ENCODE measurements at regions not wholly inside any gene's neighbourhood (a gene's known extent, or its start where the extent isn't known, plus 50 kb on each side); places are given as distances from the start of the nearest gene placed in this dataset.

DNA sequence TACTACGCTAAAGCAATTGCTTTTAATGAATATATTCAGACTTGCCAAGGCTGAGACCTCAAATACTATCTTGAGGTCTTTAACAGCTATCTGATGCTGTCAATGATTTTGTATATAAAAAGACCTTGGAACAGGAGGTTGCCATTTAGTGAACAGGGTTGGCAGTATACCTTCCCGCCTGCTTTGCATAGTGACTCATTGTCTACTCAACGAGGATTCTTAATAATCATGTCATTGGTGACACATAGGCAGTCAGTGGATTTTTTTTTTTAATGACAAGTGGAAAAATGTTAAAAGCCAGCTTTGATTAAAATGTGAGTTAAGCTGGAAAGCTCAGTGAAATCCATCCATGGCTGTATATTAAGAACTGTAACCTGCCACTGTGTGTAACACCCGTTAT is 164.0 kb downstream of the ASMT start:
- no peaks in the 10 kb centered on the region for H3K4me1 ChIP-seq (ENCODE audit: control insufficient read depth, insufficient read depth, low read length)
- H3K27me3 ChIP-seq (ENCODE audit: control insufficient read depth, insufficient read depth, low read length) = no peaks in the 10 kb centered on the region
- no peak overlapping the region for H3K4me3 ChIP-seq (ENCODE audit: low read depth, low read length)
- H3K9me3 ChIP-seq (ENCODE audit: control insufficient read depth, insufficient read depth, low read depth, low read length) = no peaks in the 10 kb centered on the region
- no peak overlapping the region for H3K9ac ChIP-seq (ENCODE audit: low read length)
- no peaks in the 10 kb centered on the region for H3K36me3 ChIP-seq (ENCODE audit: control insufficient read depth, insufficient read depth, low read length)
- no peak overlapping the region for H3K27ac ChIP-seq (ENCODE audit: low read depth, low read length)

DNA sequence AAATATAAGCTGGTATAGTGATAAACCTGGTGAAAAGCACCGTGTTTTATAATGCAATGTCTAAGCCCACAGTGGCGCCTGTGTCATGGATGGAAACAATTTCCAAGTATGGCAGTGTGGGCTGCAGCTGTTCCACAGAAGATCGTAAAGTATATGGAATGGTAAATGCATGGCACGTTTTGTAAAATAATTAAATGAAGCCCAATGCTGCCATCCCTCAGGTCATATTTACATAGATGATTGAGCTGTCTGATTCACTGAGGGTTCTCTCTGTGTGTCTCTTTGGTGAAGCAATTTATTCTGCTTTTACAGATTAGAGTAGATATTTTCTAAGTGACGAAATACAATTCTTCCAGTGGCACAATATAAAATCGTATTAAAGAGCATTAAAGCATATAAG is 164.8 kb downstream of the ASMT start:
- Histone ChIP-seq H3K9me3 (ENCODE audit: control insufficient read depth, insufficient read depth, low read depth, low read length) (peaks cover 3% of the 10 kb centered on the region), H3K9ac (ENCODE audit: low read length) (no peak overlapping the region), H3K4me1 (ENCODE audit: control insufficient read depth, insufficient read depth, low read length) (no peaks in the 10 kb centered on the region), H3K4me3 (ENCODE audit: low read depth, low read length) (no peak overlapping the region), H3K27me3 (ENCODE audit: control insufficient read depth, insufficient read depth, low read length) (no peaks in the 10 kb centered on the region), H3K36me3 (ENCODE audit: control insufficient read depth, insufficient read depth, low read length) (no peaks in the 10 kb centered on the region), H3K27ac (ENCODE audit: low read depth, low read length) (no peak overlapping the region)

GRCh38 chrX:1781766-1782165 is 166.9 kb downstream of the ASMT start:
- no peak overlapping the region for H3K4me3 ChIP-seq (ENCODE audit: low read depth, low read length)
- H3K36me3 ChIP-seq (ENCODE audit: control insufficient read depth, insufficient read depth, low read length) = no peaks in the 10 kb centered on the region
- no peaks in the 10 kb centered on the region for H3K27me3 ChIP-seq (ENCODE audit: control insufficient read depth, insufficient read depth, low read length)
- no peak overlapping the region for H3K9ac ChIP-seq (ENCODE audit: low read length)
- H3K27ac ChIP-seq (ENCODE audit: low read depth, low read length) = no peak overlapping the region
- no peaks in the 10 kb centered on the region for H3K4me1 ChIP-seq (ENCODE audit: control insufficient read depth, insufficient read depth, low read length)
- peaks cover 14% of the 10 kb centered on the region for H3K9me3 ChIP-seq (ENCODE audit: control insufficient read depth, insufficient read depth, low read depth, low read length)

- no peak overlapping the region for H3K27ac ChIP-seq (ENCODE audit: low read depth, low read length)
- no peak overlapping the region for H3K9ac ChIP-seq (ENCODE audit: low read length)
- H3K9me3 ChIP-seq (ENCODE audit: control insufficient read depth, insufficient read depth, low read depth, low read length) = peaks cover 18% of the 10 kb centered on the region
- H3K4me3 ChIP-seq (ENCODE audit: low read depth, low read length) = no peak overlapping the region
- no peaks in the 10 kb centered on the region for H3K4me1 ChIP-seq (ENCODE audit: control insufficient read depth, insufficient read depth, low read length)
- H3K27me3 ChIP-seq (ENCODE audit: control insufficient read depth, insufficient read depth, low read length) = no peaks in the 10 kb centered on the region
- no peaks in the 10 kb centered on the region for H3K36me3 ChIP-seq (ENCODE audit: control insufficient read depth, insufficient read depth, low read length)
Measured at GRCh38 chrX:1784773-1785172, 169.9 kb downstream of the ASMT start.

DNA sequence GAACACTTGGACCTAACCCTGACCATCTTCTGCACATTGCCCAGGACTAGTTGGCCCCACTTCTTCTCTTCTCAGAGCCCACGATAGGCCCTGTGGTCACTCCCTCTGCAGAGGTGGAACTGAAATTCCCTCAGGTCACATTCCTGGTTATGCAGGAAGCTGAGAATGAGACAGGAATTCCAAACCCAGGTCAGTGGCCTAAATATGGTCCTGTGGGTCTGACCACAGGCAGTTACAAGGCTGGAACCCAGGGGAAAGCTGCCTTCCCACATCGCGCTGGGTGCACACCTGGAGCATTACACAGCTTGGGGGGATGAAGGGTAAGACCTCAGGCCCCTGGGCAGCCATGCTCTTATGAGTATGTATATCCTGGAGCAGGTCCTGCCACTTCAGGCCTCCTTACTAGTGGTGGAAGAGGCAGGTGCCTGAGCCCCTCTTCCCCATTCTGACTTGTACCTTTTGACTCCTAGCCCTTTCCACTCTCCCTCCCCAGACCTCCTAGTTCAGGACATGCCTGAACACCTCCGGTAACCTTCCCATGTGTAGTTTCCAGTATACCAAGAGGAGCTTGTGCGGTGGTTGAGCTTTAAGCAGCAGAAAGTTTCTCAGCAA is 173.5 kb downstream of the ASMT start:
- Histone ChIP-seq H3K27me3 (ENCODE audit: control insufficient read depth, insufficient read depth, low read length) (no peaks in the 10 kb centered on the region), H3K9me3 (ENCODE audit: control insufficient read depth, insufficient read depth, low read depth, low read length) (peaks cover 18% of the 10 kb centered on the region), H3K4me3 (ENCODE audit: low read depth, low read length) (no peak overlapping the region), H3K4me1 (ENCODE audit: control insufficient read depth, insufficient read depth, low read length) (no peaks in the 10 kb centered on the region), H3K36me3 (ENCODE audit: control insufficient read depth, insufficient read depth, low read length) (no peaks in the 10 kb centered on the region), H3K27ac (ENCODE audit: low read depth, low read length) (no peak overlapping the region), H3K9ac (ENCODE audit: low read length) (no peak overlapping the region)

DNA sequence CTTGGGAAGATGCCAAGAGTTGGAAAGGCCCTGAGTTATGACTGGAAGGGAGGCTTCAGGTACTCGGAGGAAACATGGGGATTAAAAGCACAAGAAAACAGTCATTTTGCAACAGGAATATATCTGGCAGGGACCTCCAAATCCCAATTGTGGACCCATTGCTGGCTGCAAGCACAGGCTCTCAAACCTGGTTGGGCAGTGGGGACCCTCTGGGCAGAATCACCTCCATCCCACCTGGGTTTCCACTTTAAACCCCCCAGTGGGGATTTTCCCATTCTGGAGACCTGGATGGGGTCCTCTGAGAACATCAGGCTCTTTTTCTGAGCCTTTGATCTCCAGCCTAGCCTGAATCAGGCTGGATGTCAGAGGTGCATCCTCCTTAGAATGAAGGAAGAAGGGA is 177.8 kb downstream of the ASMT start:
- no peaks in the 10 kb centered on the region for H3K36me3 ChIP-seq (ENCODE audit: control insufficient read depth, insufficient read depth, low read length)
- H3K9ac ChIP-seq (ENCODE audit: low read length) = no peak overlapping the region
- no peak overlapping the region for H3K27ac ChIP-seq (ENCODE audit: low read depth, low read length)
- H3K4me1 ChIP-seq (ENCODE audit: control insufficient read depth, insufficient read depth, low read length) = no peaks in the 10 kb centered on the region
- no peaks in the 10 kb centered on the region for H3K27me3 ChIP-seq (ENCODE audit: control insufficient read depth, insufficient read depth, low read length)
- H3K4me3 ChIP-seq (ENCODE audit: low read depth, low read length) = no peak overlapping the region
- H3K9me3 ChIP-seq (ENCODE audit: control insufficient read depth, insufficient read depth, low read depth, low read length) = peaks cover 1% of the 10 kb centered on the region; the same call in 1 of the 2 replicates

GRCh38 chrX:1794586-1794985 is 179.7 kb downstream of the ASMT start:
- Histone ChIP-seq H3K4me1 (ENCODE audit: control insufficient read depth, insufficient read depth, low read length) (no peaks in the 10 kb centered on the region), H3K36me3 (ENCODE audit: control insufficient read depth, insufficient read depth, low read length) (no peaks in the 10 kb centered on the region), H3K4me3 (ENCODE audit: low read depth, low read length) (no peak overlapping the region), H3K27ac (ENCODE audit: low read depth, low read length) (no peak overlapping the region), H3K9ac (ENCODE audit: low read length) (no peak overlapping the region), H3K27me3 (ENCODE audit: control insufficient read depth, insufficient read depth, low read length) (no peaks in the 10 kb centered on the region), H3K9me3 (ENCODE audit: control insufficient read depth, insufficient read depth, low read depth, low read length) (no peaks in the 10 kb centered on the region)

- Histone ChIP-seq H3K4me3 (ENCODE audit: low read depth, low read length) (no peak overlapping the region), H3K36me3 (ENCODE audit: control insufficient read depth, insufficient read depth, low read length) (no peaks in the 10 kb centered on the region), H3K9ac (ENCODE audit: low read length) (no peak overlapping the region), H3K4me1 (ENCODE audit: control insufficient read depth, insufficient read depth, low read length) (peaks cover 5% of the 10 kb centered on the region), H3K9me3 (ENCODE audit: control insufficient read depth, insufficient read depth, low read depth, low read length) (no peaks in the 10 kb centered on the region), H3K27ac (ENCODE audit: low read depth, low read length) (no peak overlapping the region), H3K27me3 (ENCODE audit: control insufficient read depth, insufficient read depth, low read length) (no peaks in the 10 kb centered on the region)
Measured at GRCh38 chrX:1802912-1803311, 188.1 kb downstream of the ASMT start.

DNA sequence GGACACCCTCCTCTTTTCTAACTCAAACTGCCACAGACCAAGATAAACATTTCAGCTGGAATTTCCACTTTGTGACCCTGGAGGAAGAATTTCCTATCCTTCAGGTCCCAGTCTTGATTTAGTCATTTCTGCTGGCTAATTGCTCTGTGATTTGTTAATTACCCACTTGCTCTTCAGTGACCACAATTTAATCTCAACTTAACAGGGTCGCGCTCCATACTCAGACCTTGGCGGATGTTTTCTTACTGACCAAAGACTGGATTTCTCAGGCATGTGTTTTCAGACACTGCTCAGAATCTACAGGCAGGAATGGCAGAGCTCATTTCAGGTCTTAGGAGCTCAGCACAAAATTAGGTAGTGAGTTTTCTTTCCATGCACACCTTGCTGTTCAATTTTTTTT is 188.9 kb downstream of the ASMT start:
- Histone ChIP-seq H3K27me3 (ENCODE audit: control insufficient read depth, insufficient read depth, low read length) (no peaks in the 10 kb centered on the region), H3K4me3 (ENCODE audit: low read depth, low read length) (no peak overlapping the region), H3K4me1 (ENCODE audit: control insufficient read depth, insufficient read depth, low read length) (peaks cover 5% of the 10 kb centered on the region), H3K27ac (ENCODE audit: low read depth, low read length) (no peak overlapping the region), H3K9ac (ENCODE audit: low read length) (no peak overlapping the region), H3K36me3 (ENCODE audit: control insufficient read depth, insufficient read depth, low read length) (no peaks in the 10 kb centered on the region), H3K9me3 (ENCODE audit: control insufficient read depth, insufficient read depth, low read depth, low read length) (no peaks in the 10 kb centered on the region)

GRCh38 chrX:1807301-1807731 is 192.5 kb downstream of the ASMT start:
- Histone ChIP-seq H3K4me3 (ENCODE audit: low read depth, low read length) (peak overlapping the region; percentile 48), H3K27ac (ENCODE audit: low read depth, low read length) (no peak overlapping the region), H3K4me1 (ENCODE audit: control insufficient read depth, insufficient read depth, low read length) (peaks cover 5% of the 10 kb centered on the region), H3K27me3 (ENCODE audit: control insufficient read depth, insufficient read depth, low read length) (no peaks in the 10 kb centered on the region), H3K9ac (ENCODE audit: low read length) (no peak overlapping the region), H3K9me3 (ENCODE audit: control insufficient read depth, insufficient read depth, low read depth, low read length) (no peaks in the 10 kb centered on the region), H3K36me3 (ENCODE audit: control insufficient read depth, insufficient read depth, low read length) (no peaks in the 10 kb centered on the region)

DNA sequence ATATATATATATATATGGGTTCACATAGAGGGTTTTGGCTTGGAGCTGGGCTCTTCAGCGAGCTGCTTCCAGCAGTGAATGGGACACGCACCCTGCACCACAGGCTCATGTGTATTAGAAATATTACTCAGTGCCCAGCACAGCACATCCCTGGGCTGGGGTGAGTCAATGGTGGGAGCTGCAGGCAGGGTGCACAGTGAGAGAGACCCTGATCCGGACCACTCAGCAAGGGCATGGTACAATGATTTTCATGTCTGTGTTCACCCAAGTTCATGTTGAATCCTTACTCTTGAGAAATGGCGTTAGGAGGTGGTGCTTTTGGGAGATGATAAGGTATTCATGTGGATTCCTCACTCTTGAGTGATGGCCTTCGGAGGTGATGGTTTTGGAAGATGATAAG is 194.7 kb downstream of the ASMT start:
- no peak overlapping the region for H3K9ac ChIP-seq (ENCODE audit: low read length)
- H3K9me3 ChIP-seq (ENCODE audit: control insufficient read depth, insufficient read depth, low read depth, low read length) = no peaks in the 10 kb centered on the region
- no peak overlapping the region for H3K4me3 ChIP-seq (ENCODE audit: low read depth, low read length)
- H3K27me3 ChIP-seq (ENCODE audit: control insufficient read depth, insufficient read depth, low read length) = no peaks in the 10 kb centered on the region
- H3K36me3 ChIP-seq (ENCODE audit: control insufficient read depth, insufficient read depth, low read length) = no peaks in the 10 kb centered on the region
- no peak overlapping the region for H3K27ac ChIP-seq (ENCODE audit: low read depth, low read length)
- peaks cover 5% of the 10 kb centered on the region for H3K4me1 ChIP-seq (ENCODE audit: control insufficient read depth, insufficient read depth, low read length)

GRCh38 chrX:1813809-1814208 is 198.9 kb downstream of the ASMT start:
- Histone ChIP-seq H3K27me3 (ENCODE audit: control insufficient read depth, insufficient read depth, low read length) (no peaks in the 10 kb centered on the region), H3K9ac (ENCODE audit: low read length) (no peak overlapping the region), H3K4me1 (ENCODE audit: control insufficient read depth, insufficient read depth, low read length) (no peaks in the 10 kb centered on the region), H3K4me3 (ENCODE audit: low read depth, low read length) (no peak overlapping the region), H3K9me3 (ENCODE audit: control insufficient read depth, insufficient read depth, low read depth, low read length) (peaks cover 4% of the 10 kb centered on the region; the same call in 1 of the 2 replicates), H3K27ac (ENCODE audit: low read depth, low read length) (no peak overlapping the region), H3K36me3 (ENCODE audit: control insufficient read depth, insufficient read depth, low read length) (no peaks in the 10 kb centered on the region)

Measured in HUES6 (cell line).